Putamen (tissue), 1 donor: ENCODE measurements at regions not wholly inside any gene's neighbourhood (a gene's known extent, or its start where the extent isn't known, plus 50 kb on each side); places are given as distances from the start of the nearest gene placed in this dataset.

Source experiments
- DNase-seq: peaks from one replicate; pipeline ENCODE4 v3.0.0-alpha.2; 2016; ENCODE audit warnings: low spot score

DNA sequence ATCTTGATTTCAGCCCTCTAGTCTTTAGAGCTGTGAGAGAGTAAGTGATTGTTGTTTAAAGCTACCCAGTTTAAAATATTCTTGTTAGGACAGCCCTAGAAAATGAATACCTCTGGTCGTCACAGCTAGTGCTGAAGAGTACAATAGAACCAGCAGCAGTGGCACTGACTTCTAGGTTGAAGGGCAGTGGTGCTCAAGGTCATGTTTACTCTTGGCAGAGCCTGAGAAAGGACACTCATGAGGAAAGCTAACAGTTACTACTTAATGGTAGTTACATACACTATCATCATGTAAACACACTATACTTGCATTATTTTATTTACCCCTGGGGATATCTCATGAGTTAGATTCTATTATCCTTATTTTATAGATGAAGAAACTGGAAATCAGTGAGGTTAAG is 323.0 kb downstream of the SH2D4B start:
- no peak for DNase-seq

DNA sequence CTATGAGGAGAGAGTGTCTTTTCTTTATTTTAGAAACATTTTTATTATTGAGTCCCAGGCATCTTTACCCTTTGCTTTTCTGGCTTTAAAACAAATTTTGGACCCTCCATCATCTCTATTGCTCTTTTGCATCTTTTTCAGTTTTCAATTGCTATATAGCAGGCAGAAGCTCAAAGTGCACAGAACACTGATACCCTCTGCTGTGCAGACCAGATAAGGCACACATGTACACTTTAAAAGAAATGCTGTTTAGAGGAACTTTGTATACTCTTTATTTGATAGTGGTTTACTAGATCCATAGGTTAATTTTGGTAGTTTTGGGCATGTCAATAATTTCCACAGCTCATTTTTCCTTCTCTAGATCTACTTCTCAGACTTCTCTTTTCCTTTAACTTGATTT is 324.2 kb downstream of the SH2D4B start:
- DNase-seq, result no peak

DNA sequence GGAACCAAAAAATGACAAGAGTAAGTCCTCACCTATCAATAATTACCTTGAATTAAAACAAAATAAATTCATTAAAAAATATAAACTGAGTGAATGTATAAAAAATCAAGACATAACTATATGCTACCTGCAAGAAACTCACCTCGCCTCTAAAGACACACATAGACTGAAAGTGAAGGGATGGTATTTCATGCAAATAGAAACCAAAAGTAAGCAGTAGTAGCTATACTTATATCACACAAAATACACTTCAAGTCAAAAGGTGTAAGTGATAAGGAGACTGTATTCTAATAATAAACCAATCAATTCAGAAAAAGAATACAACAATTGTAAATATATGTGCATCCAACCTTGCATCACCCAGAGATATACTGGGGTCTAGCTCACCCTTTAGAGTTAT is 332.6 kb downstream of the SH2D4B start:
- no peak for DNase-seq

DNA sequence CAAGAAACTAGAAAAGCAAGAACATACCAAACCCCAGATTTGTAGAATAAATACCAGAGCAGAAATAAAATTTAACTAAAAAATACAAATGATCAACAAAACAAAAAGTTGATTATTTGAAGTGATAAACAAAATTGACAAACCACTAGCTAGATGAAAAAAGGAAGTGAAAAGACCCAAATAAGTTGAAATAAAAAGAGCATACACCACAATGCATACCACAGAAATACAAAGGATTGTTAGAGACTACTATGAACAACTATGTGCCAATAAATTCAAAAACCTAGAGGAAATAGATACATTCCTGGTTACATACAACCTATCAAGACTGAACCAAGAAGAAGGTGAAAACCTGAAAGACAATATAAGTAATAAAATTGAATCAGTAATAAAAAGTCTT is 333.4 kb downstream of the SH2D4B start:
- DNase-seq, result no peak

DNA sequence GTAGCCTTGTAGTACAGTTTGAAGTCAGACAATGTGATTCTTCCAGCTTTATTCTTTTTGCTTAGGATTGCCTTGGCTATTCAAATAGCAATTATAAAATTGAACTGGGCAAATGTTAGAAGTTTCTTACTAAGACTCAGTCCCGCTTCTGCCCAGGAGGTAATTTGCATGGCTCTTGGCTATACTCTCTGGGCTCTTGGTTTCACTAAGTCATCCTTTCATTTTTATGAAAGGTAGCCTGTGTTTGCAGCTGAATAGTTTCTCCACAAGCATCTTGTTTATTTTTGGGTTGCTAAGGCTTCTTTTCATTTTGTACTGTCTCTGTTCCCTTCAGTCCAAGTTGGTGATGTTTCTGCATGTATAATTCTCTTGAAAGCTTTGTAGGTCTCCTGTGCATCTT is 340.6 kb downstream of the SH2D4B start:
- DNase-seq, result no peak

DNA sequence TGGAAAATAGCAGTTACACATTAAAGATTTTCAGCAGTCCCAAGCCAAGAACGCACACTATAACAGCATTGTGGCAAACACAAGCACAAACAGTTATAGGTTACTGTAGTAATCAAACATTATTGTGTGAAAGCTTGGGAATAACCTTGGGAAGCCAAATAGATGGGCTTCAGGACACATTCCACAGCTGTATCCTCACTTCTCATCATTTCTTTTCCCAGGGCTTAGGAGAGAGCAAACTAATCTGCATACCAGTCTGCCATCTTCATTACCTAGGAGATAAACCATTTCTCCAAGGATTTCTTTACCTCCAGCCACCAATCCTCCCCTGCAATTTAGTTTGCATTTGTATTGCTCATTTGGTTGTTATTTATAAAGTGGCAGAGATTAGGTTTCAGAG is 352.4 kb downstream of the SH2D4B start:
- no peak for DNase-seq

DNA sequence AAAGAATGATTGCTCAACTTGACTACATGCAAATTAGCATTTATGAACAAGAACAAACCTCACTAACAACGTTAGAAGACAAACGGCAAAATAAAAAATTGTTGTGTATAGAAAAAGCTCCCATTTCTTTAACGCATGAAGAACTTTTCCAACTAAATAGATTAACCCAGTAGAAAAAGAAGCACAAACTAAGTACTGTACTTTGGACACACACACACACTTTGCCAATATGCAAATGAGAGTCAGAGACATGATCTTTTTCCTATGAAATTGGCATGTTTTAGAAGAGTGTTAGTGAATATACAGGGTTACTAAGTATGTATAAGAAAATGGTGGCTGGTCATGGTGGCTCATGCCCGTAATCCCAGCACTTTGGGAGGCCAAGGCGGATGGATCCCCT is 355.6 kb downstream of the SH2D4B start:
- no peak for DNase-seq

DNA sequence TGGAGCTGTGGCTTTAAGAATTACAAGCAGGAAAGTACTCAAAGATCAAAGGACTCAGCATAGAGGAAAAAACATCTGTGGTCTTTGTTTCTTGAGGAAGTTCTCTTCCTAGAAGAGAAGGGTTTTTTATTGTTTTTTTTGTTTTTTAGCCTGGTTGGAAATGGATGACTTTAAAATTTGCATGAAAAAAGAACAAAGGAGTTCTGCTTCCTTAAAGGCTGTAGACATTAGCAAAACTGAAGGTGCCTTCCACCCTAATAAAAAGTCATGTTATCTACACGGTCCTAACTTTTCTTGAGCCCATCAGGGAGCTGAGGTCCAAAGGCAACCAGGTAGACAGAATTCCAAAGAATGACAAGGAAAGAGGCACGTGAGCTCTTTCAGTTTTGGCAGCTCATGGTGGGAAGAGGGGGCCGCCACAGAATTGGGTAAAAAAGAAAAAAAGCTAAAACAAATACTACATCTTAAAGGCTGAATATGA is 356.6 kb downstream of the SH2D4B start:
- no peak for DNase-seq

DNA sequence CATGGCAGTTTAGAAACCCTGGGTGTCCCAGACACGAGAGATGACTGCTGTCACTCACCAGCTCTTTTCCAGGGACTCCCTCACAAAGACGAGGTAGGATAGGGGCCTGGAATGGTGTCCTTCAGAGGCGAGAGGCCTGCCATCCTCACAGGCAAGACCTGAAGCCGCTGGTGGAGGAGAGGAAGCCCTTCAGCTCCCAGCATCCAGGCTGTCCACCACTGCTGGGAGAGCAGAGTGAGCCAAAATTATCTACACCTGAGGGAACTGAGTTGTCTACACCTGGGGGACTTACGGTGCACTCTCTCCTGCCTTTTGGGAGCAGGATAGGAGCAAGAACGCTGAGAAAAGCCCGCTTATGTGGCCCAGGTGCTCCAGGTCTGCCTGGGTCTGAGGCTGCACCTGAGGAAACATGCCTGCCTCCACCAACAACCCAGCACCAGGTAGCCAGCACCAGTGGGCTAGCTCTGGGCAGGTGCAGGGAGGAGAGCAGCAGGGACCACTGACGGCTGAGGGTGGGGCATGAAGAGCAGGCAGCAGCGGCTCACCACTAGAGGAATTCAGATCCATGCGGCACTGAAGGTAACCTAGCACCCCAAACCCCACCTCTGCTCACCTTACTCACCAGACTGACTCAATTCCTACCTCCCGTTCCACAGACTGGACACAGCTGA is 357.2 kb downstream of the SH2D4B start:
- no peak for DNase-seq

DNA sequence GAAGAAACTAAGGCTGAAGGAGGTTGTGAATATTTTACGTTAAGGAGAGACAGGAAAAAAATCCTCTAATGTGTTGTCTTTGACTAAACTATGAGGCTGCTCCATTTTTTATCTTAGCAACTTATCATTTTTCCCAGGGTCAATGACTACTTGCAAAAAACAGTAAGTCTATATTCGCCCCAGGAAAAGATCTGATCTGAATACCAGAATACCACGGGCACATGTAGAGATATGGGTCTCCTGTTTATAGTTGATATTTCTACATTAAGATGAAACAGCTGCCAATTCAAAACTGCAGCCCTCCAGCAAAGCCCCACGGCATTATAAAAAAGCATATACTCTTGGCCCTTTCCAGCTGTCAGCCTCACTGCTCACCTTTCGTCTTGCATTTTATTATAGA is 358.4 kb downstream of the SH2D4B start:
- DNase-seq, result no peak

DNA sequence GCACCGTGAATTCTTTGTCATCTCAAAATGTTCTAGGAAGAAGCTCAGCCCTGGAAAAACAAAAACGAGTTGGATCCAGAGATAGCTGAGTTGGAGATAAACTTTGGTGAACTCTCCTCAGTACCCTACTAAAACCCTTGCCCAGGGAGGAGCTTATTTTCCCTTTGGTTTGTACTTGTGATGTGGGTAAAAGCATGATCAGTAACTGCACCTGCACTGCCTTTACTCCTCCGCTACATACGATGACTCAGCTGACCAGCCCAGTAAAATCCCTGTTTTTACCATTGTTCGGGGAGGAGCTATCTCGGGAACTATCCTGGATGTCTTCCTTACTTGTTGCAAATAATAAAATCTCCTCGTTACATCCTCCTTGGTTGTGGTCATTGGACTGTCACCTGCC is 359.3 kb downstream of the SH2D4B start:
- DNase-seq, result no peak

GRCh38 chr10:80900661-80901060 is 363.0 kb downstream of the SH2D4B start:
- DNase-seq, result no peak

DNA sequence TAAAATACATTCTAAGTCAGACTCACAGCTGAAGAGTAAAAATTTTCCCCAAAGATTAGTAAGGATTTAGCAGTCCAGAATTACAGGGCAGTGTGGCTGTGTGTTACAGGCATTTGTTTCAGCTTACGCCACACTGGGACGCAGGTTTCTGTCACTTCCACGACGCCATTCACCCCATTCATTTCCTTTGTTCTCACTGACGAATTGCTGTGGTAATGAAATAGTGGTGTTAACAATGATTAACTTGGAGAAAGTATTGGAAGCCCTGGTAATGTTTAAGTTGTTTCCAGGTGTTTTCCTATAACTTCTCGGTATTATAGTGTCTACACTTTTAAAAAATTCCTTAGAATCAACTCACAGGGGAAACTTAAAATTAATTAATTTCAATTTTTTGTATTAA is 370.9 kb downstream of the SH2D4B start:
- no peak for DNase-seq

DNA sequence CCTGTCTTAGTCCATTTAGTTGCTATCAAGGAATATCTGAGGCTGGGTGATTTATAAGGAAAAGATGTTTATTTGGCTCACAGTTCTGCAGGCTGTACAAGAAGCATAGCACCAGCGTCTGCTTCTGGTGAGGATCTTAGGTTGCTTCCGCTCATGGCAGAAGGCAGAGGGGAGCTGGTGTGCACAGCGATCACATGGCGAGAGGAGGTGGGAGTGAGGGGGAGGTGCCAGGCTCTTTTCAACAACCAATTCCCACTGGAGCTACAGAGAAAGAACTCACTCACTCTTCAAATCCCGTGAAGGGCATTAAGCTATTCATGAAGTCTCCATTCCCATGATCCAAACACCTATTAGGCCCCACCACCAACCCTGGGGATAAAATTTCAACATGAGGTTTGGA is 371.6 kb downstream of the SH2D4B start:
- DNase-seq, result no peak

DNA sequence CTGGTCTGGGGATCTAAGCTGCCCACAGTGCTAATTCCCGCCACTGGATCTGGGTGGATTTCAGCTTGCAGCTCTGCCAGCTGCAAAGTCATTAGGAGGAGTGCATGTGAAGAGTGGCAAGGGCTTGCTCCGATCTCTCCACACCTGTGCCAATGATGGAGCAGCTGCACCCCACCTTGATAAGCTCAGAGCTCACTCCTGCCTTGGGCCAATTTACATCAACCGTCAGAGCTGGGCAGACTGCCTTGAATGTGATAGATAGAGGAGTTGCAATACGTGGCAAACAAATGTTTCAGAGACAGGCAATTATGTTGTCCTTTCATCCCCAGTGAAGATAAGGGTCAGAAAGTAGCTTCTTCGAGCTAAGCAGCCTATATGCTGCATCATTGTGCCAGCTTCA is 379.9 kb downstream of the SH2D4B start:
- no peak for DNase-seq

DNA sequence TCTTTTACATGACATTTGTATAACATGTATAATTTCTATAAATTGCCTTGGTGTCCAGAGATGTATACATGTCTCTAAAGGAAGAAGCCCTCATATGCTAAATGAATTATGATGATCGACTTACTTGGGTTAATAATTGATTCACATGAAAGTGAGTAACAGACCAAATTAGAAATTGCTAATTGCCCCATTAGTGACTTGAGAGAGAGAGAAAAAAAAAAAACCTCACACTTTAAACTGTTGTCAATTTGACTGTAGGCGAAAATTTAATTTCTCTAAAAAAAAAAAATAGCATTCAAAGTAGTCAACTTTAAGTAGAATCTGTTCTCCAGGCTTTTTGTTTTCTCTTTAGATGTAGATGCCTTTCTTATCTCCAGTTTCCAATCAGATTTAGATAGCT is 383.3 kb downstream of the SH2D4B start:
- DNase-seq, result no peak

GRCh38 chr10:80924063-80924952 is 386.6 kb downstream of the SH2D4B start:
- DNase-seq, result peak; percentile 9

DNA sequence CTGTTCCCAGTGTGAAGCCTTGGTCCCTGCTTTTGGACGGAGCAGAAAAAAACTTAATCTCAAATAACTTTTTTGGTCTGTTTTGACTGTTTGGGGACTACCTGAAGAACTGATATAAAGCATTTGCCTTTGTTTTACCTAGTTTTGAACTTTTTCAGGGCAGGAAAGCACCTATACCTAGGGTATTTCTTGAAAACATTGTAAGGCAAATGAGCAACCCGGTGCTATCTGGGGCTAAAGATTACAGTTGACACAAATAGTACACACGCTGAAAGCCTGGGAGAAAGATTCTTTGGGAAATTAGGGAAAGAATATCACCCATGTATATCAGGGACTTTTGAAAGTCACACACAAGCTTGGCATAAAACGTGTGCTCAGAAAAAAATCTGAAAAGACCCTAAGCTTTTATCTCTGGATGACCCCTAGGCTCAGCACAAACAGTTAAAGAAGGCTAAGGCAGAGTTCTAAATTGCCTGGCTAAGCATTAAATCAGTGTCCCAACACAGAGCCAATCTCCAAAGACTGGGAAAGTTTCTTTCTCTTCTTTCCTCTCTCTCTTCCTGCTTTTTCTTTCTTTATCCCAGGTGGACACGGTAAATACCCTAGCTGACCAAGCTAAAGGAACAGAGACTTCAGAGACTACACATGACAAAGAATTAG is 389.8 kb downstream of the SH2D4B start:
- DNase-seq, result no peak

DNA sequence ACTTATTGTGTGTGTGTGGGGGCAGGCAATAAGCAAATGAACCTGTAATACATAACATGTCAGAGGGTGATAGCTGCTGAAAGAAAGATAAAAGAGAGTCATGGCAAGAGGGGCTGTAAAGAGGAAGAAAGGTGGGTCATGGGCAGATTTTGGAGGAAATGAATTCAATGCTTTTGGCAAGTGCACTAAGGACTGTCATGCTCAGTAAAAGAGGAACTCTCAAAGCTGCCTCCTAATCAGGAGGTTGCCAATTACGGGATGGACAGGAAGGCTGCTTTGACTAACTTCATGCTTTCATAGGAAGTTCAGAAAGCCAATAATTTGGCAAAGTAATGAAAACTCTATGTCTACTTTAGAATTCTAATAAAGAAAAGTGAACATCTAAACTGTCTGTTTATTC is 401.2 kb downstream of the SH2D4B start:
- DNase-seq, result no peak

DNA sequence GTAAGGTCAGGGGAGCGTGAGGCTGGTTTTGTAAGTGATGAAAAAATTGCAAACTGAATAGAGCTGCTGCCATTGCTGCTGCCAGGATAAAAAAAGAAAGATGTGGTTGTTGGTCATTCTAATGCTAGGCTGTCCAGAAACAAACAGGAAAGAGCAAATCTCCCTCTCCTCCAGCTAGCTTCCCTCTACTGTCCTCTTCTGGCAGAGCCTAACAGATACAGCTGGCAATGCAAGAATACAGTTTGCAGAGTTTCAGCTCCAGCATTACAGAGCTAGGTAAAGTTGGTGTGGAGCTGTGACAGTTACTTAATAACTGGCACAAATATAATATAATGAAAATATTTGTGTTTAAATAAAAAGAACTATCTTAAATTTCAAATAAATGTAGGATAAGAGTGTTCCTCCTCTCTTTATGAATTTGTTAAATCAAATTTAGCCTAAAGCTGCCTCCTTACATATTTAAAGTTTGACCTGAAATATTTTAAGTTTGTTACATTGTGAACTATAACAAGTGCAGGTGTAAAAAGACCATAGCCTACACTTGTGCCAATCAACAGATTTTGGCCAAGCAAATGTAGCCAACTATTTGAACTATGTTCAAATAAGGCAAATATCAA is 407.7 kb downstream of the SH2D4B start:
- no peak for DNase-seq

DNA sequence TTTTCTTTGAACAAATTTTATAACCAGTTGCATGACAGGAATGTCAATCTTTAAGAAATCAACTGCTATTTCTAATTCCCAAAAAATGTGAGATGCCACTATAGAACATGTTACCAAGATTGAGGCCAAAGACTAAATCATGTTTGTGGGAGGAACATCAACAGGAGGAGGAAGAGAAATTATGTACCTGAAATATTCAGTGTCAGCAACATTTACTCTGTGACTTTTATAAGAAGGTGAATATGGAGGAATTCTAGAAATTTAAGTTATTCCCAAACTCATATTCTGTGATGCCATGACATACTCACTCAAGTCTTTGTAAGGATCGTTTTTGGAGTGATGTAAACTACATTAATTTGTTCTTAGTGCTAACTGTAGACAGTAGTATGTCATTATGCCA is 408.4 kb downstream of the SH2D4B start:
- DNase-seq, result no peak

DNA sequence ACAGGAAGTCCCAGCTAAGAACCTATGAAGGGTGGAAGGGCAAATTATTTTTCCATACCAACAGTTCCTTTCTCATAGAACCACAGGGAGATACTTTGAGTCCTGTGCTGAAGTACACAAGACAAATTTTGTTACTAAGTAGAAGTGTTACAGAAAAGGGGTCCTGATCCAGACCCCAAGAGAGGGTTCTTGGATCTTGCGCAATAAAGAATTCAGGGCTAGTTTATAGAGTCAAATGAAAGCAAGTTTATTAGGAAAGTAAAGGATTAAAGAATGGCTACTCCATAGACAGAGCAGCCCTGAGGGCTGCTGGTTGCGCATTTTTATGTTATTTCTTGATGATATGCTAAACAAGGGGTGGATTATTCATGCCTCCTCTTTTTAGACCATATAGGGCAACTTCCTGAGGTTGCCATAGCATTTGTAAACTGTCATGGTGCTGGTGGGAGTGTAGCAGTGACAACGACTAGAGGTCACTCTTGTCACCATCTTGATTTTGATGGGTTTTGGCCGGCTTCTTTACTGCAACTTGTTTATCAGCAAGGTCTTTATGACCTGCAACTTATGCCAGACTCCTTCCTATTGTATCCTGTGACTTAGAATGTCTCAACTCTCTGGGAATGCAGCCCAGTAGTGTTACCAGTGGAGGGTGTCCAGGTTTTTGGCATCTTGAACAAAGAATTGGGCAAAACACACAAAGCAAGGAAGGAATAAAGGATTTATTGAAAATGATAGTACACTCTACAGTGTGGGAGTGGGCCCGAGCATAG is 409.4 kb downstream of the SH2D4B start:
- DNase-seq, result no peak
